ENCODE measurements at regions not wholly inside any gene's neighbourhood (a gene's known extent, or its start where the extent isn't known, plus 50 kb on each side); places are given as distances from the start of the nearest gene placed in this dataset.

DNA sequence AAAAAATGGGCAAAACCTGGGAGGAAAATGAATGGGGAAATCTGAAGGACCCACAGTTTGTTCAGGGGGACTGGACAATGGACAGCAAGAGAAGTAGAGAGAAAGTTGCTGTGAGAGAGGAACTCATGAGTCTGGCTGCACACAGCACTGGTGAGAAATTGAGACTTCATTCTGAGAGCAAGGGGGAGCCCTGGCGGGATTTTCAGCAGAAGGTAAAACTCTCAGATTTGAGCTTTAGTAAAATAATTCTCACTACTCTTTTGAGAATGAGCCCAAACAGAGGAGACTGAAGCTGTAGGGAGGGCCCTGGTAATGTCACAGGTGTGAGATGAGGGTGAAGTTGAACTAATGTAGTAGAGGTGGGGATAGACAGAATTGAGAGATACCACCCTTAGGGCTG, 438.6 kb downstream of the OMA1 start:
- Mint-ChIP-seq H3K27me3 (ENCODE audit: insufficient read depth) (no peaks in the 10 kb centered on the region; the same call in 1 of the 2 replicates), H3K4me1 (ENCODE audit: low read depth) (no peaks in the 10 kb centered on the region), H3K4me3 (no peak overlapping the region), H3K36me3 (ENCODE audit: low read depth) (peaks cover 8% of the 10 kb centered on the region), H3K9me3 (peaks cover 19% of the 10 kb centered on the region), H3K27ac (no peak overlapping the region)
- DNase-seq, result no peak
- TF ChIP-seq, protein P1, sequence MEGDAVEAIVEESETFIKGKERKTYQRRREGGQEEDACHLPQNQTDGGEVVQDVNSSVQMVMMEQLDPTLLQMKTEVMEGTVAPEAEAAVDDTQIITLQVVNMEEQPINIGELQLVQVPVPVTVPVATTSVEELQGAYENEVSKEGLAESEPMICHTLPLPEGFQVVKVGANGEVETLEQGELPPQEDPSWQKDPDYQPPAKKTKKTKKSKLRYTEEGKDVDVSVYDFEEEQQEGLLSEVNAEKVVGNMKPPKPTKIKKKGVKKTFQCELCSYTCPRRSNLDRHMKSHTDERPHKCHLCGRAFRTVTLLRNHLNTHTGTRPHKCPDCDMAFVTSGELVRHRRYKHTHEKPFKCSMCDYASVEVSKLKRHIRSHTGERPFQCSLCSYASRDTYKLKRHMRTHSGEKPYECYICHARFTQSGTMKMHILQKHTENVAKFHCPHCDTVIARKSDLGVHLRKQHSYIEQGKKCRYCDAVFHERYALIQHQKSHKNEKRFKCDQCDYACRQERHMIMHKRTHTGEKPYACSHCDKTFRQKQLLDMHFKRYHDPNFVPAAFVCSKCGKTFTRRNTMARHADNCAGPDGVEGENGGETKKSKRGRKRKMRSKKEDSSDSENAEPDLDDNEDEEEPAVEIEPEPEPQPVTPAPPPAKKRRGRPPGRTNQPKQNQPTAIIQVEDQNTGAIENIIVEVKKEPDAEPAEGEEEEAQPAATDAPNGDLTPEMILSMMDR (IDR thresholded peaks at IDR 0.05), result no peak

DNA sequence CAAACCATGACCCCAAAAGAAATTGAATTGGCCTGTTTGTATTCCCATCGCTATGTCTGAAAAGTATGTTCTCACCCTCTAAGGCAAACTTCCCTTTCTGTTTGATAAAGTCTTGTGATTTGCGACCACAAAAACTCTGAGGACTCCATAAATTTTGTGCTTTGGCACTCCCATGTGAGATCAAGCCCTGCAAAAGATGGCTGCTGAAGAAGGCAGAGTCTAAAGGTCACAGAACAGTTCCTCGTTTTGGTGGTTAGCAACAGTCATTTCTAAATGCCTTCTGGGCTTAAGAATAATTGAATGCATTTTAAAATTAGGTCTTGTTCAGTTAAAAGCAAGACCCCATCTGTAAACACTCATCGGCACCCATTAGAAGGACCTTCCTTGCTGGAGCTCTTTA, 441.6 kb downstream of the OMA1 start:
- Mint-ChIP-seq H3K9me3 (peaks cover 26% of the 10 kb centered on the region), H3K4me1 (ENCODE audit: low read depth) (no peaks in the 10 kb centered on the region), H3K36me3 (ENCODE audit: low read depth) (peaks cover 5% of the 10 kb centered on the region), H3K27me3 (ENCODE audit: insufficient read depth) (no peaks in the 10 kb centered on the region), H3K4me3 (no peak overlapping the region), H3K27ac (no peak overlapping the region)
- TF ChIP-seq, protein P1 (IDR thresholded peaks at IDR 0.05), result no peak
- DNase-seq, result no peak

DNA sequence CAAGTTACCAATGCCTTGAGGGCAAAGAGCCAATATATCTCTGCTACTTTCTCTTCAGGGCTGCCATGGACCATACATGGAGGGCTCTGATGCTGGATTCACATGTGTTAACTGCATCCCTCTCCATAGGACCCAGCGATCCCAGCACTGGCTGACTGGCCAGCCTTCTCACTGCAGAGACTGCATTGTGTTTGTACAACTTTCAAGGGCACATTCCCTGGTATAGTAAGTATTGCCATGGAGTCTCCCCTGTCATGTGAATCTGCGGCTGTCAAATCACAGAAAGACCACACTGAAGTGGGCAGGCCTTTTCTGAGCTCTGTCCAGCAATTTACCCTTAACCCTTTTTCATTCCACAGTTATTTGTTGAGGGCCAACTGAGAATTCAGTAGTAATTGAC, 449.8 kb downstream of the OMA1 start:
- Mint-ChIP-seq H3K4me1 (ENCODE audit: low read depth) (no peaks in the 10 kb centered on the region), H3K9me3 (peaks cover 40% of the 10 kb centered on the region), H3K27ac (no peak overlapping the region), H3K27me3 (ENCODE audit: insufficient read depth) (peaks cover 2% of the 10 kb centered on the region), H3K4me3 (no peak overlapping the region), H3K36me3 (ENCODE audit: low read depth) (peaks cover 6% of the 10 kb centered on the region; the same call in 1 of the 2 replicates)
- DNase-seq, result no peak
- TF ChIP-seq, protein P1 (IDR thresholded peaks at IDR 0.05), result no peak

DNA sequence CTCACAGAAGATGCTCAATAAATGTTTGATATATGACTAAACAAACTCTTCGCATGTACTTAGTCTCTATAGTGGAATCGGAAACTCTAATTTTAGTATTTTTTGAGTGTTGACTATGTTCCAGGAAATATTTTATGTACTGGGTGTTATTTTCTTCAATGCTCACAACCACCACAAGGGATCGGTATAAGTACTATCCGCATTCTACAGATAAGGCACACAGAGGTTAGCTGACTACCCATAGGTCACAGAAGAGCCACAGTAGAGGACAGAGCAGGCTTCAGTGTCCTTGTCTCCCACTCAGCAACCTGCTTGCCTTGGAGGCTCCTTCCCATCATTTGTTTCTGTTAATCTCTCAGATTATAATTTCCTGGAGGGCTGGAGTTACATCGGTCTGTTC, 451.3 kb downstream of the OMA1 start:
- no peak for DNase-seq
- no peaks in the 10 kb centered on the region for H3K4me1 Mint-ChIP-seq (ENCODE audit: low read depth)
- no peak overlapping the region for H3K4me3 Mint-ChIP-seq
- H3K27ac Mint-ChIP-seq, result no peak overlapping the region
- peaks cover 32% of the 10 kb centered on the region for H3K9me3 Mint-ChIP-seq
- H3K27me3 Mint-ChIP-seq (ENCODE audit: insufficient read depth), result peaks cover 2% of the 10 kb centered on the region
- TF ChIP-seq, protein P1 (IDR thresholded peaks at IDR 0.05), result no peak
- H3K36me3 Mint-ChIP-seq (ENCODE audit: low read depth), result peaks cover 6% of the 10 kb centered on the region; the same call in 1 of the 2 replicates

GRCh38 chr1:58094221-58094620, 452.3 kb downstream of the OMA1 start:
- Mint-ChIP-seq H3K27ac (no peak overlapping the region), H3K9me3 (peaks cover 27% of the 10 kb centered on the region), H3K27me3 (ENCODE audit: insufficient read depth) (peaks cover 2% of the 10 kb centered on the region), H3K4me3 (no peak overlapping the region), H3K4me1 (ENCODE audit: low read depth) (no peaks in the 10 kb centered on the region), H3K36me3 (ENCODE audit: low read depth) (peaks cover 6% of the 10 kb centered on the region; the same call in 1 of the 2 replicates)
- TF ChIP-seq, protein P1 (IDR thresholded peaks at IDR 0.05), result no peak
- DNase-seq, result no peak

DNA sequence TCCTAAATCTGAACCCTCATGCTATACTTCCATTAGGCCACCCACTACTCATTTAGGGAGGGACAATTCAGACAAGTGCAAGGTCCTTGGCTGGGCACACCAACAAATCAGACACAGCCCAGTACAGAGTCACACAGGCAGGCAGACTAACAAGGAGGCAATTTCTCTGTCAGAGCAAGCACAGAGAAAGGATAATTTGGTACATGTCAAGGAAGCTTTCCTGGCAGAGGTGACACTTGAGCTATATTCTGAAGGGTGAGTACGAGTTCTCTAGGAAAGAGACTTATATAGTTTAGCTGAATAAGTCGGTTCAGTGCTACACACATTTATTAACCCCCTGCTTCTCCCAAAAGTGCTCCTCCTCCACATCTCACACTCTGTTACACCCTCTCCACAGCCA, 455.9 kb downstream of the OMA1 start:
- no peak for DNase-seq
- H3K27me3 Mint-ChIP-seq (ENCODE audit: insufficient read depth), result no peaks in the 10 kb centered on the region; the same call in 1 of the 2 replicates
- no peaks in the 10 kb centered on the region for H3K36me3 Mint-ChIP-seq (ENCODE audit: low read depth)
- H3K9me3 Mint-ChIP-seq, result peaks cover 28% of the 10 kb centered on the region
- no peak overlapping the region for H3K4me3 Mint-ChIP-seq
- TF ChIP-seq, protein P1 (IDR thresholded peaks at IDR 0.05), result no peak
- no peaks in the 10 kb centered on the region for H3K4me1 Mint-ChIP-seq (ENCODE audit: low read depth)
- H3K27ac Mint-ChIP-seq, result no peak overlapping the region

Data from HFFc6 (cell line).